ENCODE measurements at regions not wholly inside any gene's neighbourhood (a gene's known extent, or its start where the extent isn't known, plus 50 kb on each side); places are given as distances from the start of the nearest gene placed in this dataset.

DNA sequence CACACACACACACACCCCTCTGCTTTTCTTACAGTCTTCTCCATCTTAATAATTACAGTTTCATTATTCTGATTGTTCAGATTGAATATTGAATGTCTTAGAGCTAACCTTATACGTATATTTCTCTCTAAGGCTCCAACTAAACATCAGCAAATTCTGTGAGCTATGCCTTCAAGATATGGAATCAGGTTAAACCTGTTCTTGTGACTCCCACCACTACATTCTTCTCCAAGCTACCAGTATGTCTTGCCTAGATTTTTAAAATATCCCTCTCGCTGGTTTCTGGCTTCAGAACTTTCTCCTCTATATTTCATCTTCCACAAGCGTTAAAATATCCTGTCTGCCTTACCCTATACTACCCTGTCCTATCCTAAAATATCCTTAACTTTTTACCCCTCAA, 1346.4 kb upstream of the CDH2 start:
- H3K27me3 Mint-ChIP-seq: no peaks in the 10 kb centered on the region
- no peak overlapping the region for H3K27ac Mint-ChIP-seq
- no peak overlapping the region for H3K4me3 Mint-ChIP-seq
- peaks cover 10% of the 10 kb centered on the region for H3K9me3 Mint-ChIP-seq
- DNase-seq: no peak
- no peaks in the 10 kb centered on the region for H3K36me3 Mint-ChIP-seq (ENCODE audit: low read depth)
- no peaks in the 10 kb centered on the region for H3K4me1 Mint-ChIP-seq (ENCODE audit: low read depth)

DNA sequence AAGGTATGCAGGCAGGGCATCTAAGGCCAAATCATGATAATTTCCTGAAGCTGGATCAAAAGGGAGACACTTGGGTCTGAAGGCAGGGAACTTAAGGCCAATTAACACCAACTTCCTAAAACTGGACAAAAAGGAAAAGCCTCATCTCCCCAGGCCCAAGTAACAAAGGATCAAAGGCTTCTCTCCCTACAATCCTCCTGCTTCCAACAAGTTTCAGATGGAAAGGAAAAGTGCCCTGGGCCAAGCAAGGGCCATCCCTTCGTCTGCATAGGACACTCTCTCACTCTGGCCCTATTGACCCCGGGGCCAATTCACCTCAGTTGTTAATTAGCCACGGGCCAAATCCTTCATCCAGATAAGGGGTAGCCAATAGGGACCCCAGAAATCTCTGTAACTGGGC, 1335.8 kb upstream of the CDH2 start:
- Mint-ChIP-seq H3K9me3 (peaks cover 8% of the 10 kb centered on the region), H3K4me3 (no peak overlapping the region), H3K27me3 (no peaks in the 10 kb centered on the region), H3K27ac (no peak overlapping the region), H3K36me3 (ENCODE audit: low read depth) (no peaks in the 10 kb centered on the region), H3K4me1 (ENCODE audit: low read depth) (no peaks in the 10 kb centered on the region)
- no peak for DNase-seq

DNA sequence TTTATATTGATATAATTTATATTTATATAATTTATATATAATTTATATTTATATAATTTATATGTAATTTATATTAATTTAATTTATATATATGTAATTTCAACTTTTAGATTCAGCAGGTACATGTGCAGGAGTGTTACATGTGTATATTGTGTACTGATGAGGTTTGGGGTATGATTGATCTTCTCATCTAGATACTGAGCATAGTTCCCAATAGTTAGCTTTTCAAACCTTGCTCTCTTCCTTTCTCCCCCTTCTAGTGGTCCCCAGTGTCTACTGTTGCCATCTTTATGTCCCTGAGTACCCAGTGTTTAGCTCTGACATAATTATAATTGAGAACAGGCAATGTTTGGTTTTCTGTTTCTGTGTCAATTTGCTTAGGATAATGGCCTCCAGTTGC, 1335.3 kb upstream of the CDH2 start:
- no peaks in the 10 kb centered on the region for H3K4me1 Mint-ChIP-seq (ENCODE audit: low read depth)
- no peaks in the 10 kb centered on the region for H3K36me3 Mint-ChIP-seq (ENCODE audit: low read depth)
- no peak for DNase-seq
- no peak overlapping the region for H3K27ac Mint-ChIP-seq
- peaks cover 11% of the 10 kb centered on the region for H3K9me3 Mint-ChIP-seq
- no peaks in the 10 kb centered on the region for H3K27me3 Mint-ChIP-seq
- no peak overlapping the region for H3K4me3 Mint-ChIP-seq

DNA sequence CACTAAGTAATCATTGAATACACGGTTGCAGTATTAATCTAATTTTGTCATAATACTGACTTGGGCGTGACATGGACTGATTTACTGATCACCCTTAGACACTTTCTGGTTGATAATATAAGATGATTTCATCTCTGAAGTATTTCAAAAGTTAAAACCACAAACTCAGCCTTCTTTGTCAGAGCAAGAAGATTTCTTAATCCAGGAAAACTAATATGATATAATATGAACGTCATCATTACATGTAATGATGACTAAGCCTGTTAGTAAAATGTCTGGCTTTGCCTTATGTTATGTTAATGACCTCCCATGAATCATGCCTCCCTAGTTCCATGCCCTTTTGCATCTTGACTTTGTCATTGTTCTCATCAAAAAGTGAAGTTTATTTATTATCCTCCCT, 1325.0 kb upstream of the CDH2 start:
- peaks cover 19% of the 10 kb centered on the region for H3K9me3 Mint-ChIP-seq
- H3K27ac Mint-ChIP-seq: no peak overlapping the region
- no peaks in the 10 kb centered on the region for H3K36me3 Mint-ChIP-seq (ENCODE audit: low read depth)
- no peaks in the 10 kb centered on the region for H3K4me1 Mint-ChIP-seq (ENCODE audit: low read depth)
- no peak for DNase-seq
- no peak overlapping the region for H3K4me3 Mint-ChIP-seq
- H3K27me3 Mint-ChIP-seq: no peaks in the 10 kb centered on the region

DNA sequence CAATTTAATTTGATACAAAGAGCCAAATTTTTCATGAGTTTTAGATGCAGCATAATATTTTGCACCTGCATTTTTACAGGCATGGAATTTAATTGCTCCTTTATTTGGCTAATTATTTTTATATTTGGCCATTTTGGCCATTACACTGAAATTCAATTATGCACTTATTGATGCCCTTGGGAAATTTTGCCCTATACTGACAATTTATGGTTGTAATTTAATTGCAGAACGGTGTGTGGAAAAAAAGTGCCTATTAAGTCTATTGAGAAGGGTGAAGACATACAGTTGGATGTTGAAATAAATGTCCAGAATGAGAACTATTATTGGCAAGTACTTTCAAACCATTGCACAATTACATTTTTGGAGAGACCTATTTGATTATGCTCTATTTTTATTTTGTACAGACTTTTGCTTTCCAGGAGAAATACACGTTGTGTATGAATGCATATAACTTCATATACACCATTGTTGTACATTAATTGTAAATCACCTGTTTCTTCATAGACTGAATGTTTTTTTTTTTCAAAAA, 1319.3 kb upstream of the CDH2 start:
- Mint-ChIP-seq H3K27me3 (no peaks in the 10 kb centered on the region), H3K27ac (no peak overlapping the region), H3K4me1 (ENCODE audit: low read depth) (no peaks in the 10 kb centered on the region), H3K36me3 (ENCODE audit: low read depth) (no peaks in the 10 kb centered on the region), H3K9me3 (peaks cover 10% of the 10 kb centered on the region), H3K4me3 (no peak overlapping the region)
- DNase-seq: no peak

DNA sequence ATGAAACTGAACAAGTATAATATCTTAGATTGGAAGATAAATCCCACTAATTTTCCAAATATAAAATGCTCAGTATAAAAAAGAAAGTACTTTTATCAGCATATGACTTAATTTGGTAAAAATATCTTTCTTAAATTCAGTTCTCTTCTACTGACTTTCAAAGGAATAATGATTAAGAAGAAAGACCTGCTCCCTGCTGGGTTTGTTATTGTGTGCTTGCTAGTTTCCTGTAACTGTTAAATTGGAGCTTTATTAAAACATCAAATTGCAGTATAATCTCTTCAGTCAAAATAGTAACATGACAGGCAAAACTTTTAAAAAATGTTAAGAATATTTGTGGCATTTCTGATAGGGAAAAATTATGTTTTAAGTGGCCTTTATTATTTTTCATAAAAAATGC, 1317.4 kb upstream of the CDH2 start:
- Mint-ChIP-seq H3K9me3 (peaks cover 14% of the 10 kb centered on the region), H3K27ac (no peak overlapping the region), H3K4me1 (ENCODE audit: low read depth) (no peaks in the 10 kb centered on the region), H3K27me3 (no peaks in the 10 kb centered on the region), H3K36me3 (ENCODE audit: low read depth) (no peaks in the 10 kb centered on the region), H3K4me3 (no peak overlapping the region)
- no peak for DNase-seq

DNA sequence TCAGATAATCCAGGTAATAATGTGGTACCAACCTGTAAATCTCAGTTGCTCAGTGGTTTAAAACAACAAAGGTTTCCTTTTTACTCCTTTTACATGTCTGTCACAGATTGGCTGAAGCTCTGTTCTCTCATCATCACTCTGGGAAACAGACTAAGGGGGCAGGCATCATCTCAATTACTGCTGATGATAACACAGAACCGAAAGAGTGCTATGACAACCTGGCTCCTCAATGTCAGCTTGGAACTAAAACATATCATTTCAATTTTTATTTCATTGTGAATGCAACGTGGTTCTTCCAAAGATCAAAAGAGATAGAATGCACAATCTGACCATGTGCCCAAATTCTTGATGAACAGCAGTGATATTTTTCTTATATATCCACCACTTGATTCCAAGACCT, 1315.0 kb upstream of the CDH2 start:
- Mint-ChIP-seq H3K4me3 (no peak overlapping the region), H3K9me3 (peaks cover 16% of the 10 kb centered on the region), H3K36me3 (ENCODE audit: low read depth) (no peaks in the 10 kb centered on the region), H3K27ac (no peak overlapping the region), H3K4me1 (ENCODE audit: low read depth) (no peaks in the 10 kb centered on the region), H3K27me3 (no peaks in the 10 kb centered on the region)
- no peak for DNase-seq

DNA sequence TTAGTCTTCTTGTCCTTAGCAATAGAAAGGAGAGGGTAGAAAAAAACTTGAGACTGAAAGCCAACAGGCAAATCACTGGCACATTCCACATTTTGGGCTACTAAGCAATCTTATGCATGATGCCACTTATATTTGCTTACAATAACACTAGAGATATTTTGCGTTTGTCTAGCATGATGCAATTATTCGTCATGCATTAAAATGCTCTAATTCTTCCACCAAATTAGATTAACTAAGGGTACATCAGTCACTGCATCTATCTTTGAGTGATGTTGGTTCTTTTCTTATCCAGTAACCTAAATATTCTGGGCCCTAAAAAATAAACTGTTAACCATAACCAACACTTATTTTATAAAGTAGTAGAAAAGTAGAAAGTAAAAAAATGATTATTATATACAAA, 1311.7 kb upstream of the CDH2 start:
- Mint-ChIP-seq H3K4me3 (no peak overlapping the region), H3K4me1 (ENCODE audit: low read depth) (no peaks in the 10 kb centered on the region), H3K36me3 (ENCODE audit: low read depth) (no peaks in the 10 kb centered on the region), H3K27me3 (no peaks in the 10 kb centered on the region), H3K27ac (no peak overlapping the region), H3K9me3 (peaks cover 17% of the 10 kb centered on the region)
- DNase-seq: no peak

DNA sequence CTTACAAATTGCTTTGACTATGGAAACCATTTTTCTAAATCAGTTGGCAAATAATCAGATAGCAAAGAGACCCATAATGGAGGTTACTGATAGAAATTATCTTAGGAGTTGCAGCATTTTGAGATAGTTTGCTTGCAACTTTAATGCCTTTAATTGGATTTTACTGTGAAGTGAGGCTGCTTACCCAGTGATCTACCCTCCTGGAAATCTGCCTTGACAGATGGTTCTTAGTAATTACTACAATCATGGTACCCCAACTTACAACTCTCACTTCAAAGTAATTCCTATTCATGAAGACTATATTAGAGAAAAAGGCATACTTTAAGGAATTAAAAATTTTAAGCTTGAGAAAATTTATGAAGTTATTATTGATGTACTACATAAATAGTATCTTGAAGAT, 1288.6 kb upstream of the CDH2 start:
- Mint-ChIP-seq H3K27me3 (no peaks in the 10 kb centered on the region), H3K4me1 (ENCODE audit: low read depth) (no peaks in the 10 kb centered on the region), H3K36me3 (ENCODE audit: low read depth) (no peaks in the 10 kb centered on the region), H3K4me3 (no peak overlapping the region), H3K27ac (no peak overlapping the region), H3K9me3 (peaks cover 16% of the 10 kb centered on the region)
- DNase-seq: no peak

DNA sequence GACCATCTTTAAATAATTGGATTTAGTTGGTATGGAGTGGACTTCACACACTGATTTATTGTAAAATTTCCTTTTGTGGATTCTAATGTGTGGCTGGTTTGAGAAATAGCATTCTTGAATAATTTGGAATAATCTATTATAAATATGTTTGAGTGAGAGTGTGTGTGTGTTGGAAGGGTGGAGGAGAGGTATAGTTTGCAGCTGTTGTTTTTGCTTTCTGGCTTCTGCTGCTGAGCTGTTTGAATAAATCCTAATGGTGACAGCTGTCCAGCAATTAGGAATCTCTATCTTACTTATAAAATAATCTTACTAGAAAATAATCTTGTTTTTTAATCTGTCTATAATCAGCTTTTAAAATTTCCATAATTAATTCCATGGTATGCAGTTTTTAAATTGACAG, 1283.0 kb upstream of the CDH2 start:
- no peaks in the 10 kb centered on the region for H3K36me3 Mint-ChIP-seq (ENCODE audit: low read depth)
- no peaks in the 10 kb centered on the region for H3K27me3 Mint-ChIP-seq
- no peak overlapping the region for H3K4me3 Mint-ChIP-seq
- H3K9me3 Mint-ChIP-seq: peaks cover 9% of the 10 kb centered on the region
- H3K27ac Mint-ChIP-seq: no peak overlapping the region
- H3K4me1 Mint-ChIP-seq (ENCODE audit: low read depth): no peaks in the 10 kb centered on the region
- DNase-seq: no peak

DNA sequence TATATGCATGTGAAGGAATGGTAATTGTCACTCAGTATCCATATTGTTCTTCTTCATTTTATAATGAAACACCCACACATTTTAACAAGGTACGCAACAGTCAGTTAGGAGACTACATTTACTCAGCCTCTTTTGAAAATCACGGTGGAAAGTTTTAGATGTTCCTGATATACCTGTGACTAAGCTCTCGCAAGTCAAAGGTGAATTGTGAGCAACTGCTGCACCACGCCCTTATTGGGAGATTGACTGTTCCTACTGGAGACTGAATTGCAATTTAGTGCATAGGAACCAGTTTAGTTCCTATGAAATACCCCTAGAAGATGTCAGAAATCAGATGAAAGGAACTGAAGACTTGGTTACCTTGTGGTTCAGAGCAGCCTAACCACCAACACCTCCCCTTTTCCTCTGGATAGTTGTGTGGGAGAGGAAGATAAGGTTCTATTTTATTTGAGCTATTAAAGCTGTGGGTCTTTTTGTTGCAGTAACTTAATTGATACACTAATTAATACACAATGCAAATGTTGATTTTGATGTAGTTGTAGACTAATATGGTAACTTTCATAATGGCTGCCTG, 1280.5 kb upstream of the CDH2 start:
- Mint-ChIP-seq H3K27ac (no peak overlapping the region), H3K9me3 (peaks cover 14% of the 10 kb centered on the region), H3K4me1 (ENCODE audit: low read depth) (no peaks in the 10 kb centered on the region), H3K36me3 (ENCODE audit: low read depth) (no peaks in the 10 kb centered on the region), H3K4me3 (no peak overlapping the region), H3K27me3 (no peaks in the 10 kb centered on the region)
- DNase-seq: no peak

DNA sequence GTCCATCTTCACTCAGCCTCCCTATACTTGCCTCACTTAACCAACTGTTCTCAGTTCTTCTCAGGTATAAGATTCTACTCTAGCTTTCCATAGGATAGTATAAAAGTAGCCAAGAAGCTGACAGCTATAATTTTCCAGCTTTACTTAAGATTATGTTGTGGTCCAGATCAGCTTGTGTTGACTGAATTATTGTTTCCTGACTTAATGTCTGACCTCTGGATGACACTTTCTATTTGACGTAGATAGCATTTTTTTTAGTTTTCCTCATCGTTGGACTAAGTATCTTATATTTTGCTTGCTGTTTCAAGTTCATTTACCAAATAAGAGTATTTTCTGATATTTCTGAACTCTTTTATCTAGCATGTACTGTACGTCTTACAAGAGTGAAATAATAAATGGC, 1272.5 kb upstream of the CDH2 start:
- Mint-ChIP-seq H3K36me3 (ENCODE audit: low read depth) (no peaks in the 10 kb centered on the region), H3K4me3 (no peak overlapping the region)

DNA sequence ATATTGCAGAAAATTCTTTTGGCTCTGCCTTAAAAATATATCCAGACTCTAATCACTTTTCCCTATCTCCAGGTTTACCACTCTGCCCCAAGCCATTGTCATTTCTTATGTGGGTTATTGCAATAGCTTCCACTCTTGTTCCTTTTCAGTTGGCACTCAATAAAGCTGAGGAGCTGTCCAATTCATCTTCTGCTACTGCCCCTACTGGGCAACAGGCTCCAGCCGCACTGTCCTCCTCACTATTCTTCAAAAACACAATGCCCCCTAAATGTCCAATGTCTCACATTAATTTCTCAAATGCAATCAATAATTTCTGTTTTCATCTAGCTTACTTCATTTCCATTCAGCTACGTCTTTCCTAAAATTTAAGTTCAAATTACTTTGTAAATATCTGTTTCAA, 1262.5 kb upstream of the CDH2 start:
- Mint-ChIP-seq H3K27me3 (no peaks in the 10 kb centered on the region), H3K4me3 (no peak overlapping the region), H3K9me3 (peaks cover 23% of the 10 kb centered on the region), H3K4me1 (ENCODE audit: low read depth) (no peaks in the 10 kb centered on the region), H3K27ac (no peak overlapping the region), H3K36me3 (ENCODE audit: low read depth) (no peaks in the 10 kb centered on the region)
- no peak for DNase-seq

More for the DNA sequence above, 1272.5 kb upstream of the CDH2 start:
- Mint-ChIP-seq H3K4me1 (ENCODE audit: low read depth) (no peaks in the 10 kb centered on the region), H3K27ac (no peak overlapping the region), H3K9me3 (peaks cover 13% of the 10 kb centered on the region), H3K27me3 (no peaks in the 10 kb centered on the region)
- DNase-seq: no peak

DNA sequence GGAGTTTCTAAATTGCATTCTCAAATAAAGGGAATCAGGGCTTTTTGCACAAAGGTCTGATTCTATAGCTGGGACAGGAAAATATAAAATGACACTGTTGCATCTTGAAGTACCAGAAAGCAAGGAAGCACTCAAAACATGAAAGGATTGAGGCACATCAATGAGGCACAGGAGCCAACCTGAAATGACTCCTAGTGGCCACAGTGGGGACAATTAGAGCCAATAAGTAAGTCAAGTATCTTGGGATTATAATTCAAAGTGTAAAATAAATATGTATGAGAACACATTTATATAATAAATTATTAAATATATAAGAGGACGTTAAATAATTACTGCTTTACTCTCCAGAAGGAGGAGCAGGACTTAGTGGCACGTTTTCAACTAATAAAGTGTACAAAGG, 1259.5 kb upstream of the CDH2 start:
- Mint-ChIP-seq H3K4me3 (no peak overlapping the region), H3K9me3 (peaks cover 32% of the 10 kb centered on the region), H3K27me3 (no peaks in the 10 kb centered on the region), H3K27ac (no peak overlapping the region), H3K4me1 (ENCODE audit: low read depth) (no peaks in the 10 kb centered on the region), H3K36me3 (ENCODE audit: low read depth) (no peaks in the 10 kb centered on the region)
- DNase-seq: no peak

DNA sequence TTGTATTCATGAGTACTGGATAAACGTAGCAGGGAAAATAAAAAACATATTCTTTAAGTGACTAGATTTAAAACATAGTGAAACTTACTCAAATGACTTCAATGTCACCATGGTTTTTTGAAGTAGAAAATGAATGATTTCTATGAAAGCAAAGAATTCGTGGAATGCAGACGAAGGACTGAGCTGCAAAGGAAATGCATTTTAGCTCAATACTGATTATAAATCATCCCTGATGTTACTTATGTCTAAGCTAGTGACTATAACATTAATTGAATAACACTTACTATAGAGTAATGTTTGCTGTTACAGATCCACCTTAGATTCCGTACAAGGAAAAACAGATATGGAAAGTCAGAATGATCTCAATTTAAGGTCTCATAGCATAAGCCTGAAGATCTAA, 1257.7 kb upstream of the CDH2 start:
- H3K27ac Mint-ChIP-seq: no peak overlapping the region
- DNase-seq: no peak
- no peaks in the 10 kb centered on the region for H3K4me1 Mint-ChIP-seq (ENCODE audit: low read depth)
- no peaks in the 10 kb centered on the region for H3K36me3 Mint-ChIP-seq (ENCODE audit: low read depth)
- peaks cover 28% of the 10 kb centered on the region for H3K9me3 Mint-ChIP-seq
- H3K27me3 Mint-ChIP-seq: no peaks in the 10 kb centered on the region
- H3K4me3 Mint-ChIP-seq: no peak overlapping the region

DNA sequence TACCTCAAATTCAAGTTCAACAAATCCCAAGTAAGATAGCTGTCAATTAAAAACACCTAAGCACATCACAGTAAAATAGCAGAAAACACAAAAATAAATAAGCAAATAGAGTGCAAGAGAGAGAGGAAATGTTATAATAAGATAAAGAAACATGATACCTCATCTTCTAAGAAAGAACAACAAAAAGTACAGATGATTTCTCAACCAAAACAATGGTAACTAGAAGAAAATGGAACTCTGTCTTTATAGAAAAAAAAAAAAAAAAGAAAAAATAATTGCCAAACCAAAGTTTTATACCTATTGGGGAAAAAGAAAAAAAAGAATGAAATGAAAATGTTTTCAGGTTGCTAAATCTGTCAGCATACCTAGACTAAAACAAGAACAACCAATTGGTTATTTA, 1253.5 kb upstream of the CDH2 start:
- Mint-ChIP-seq H3K27me3 (no peaks in the 10 kb centered on the region), H3K9me3 (peaks cover 21% of the 10 kb centered on the region), H3K36me3 (ENCODE audit: low read depth) (no peaks in the 10 kb centered on the region), H3K4me1 (ENCODE audit: low read depth) (no peaks in the 10 kb centered on the region), H3K27ac (no peak overlapping the region), H3K4me3 (no peak overlapping the region)
- no peak for DNase-seq
